Activated CD4-positive, alpha-beta T cell treated with anti-CD3 and anti-CD28 coated beads, Interleukin-10, Interleukin-2, amounts not matched to agents 100 ng/mL and 50 ng/mL, durations not matched to agents 16 hours and 8 hours (primary cell): ENCODE measurements at regions not wholly inside any gene's neighbourhood (a gene's known extent, or its start where the extent isn't known, plus 50 kb on each side); places are given as distances from the start of the nearest gene placed in this dataset.
"Not testable (repeated sequence)": the region's sequence is repeated elsewhere in the genome, so short reads cannot be mapped to it uniquely, and the experiment has no call there.

Source experiments
- DNase-seq: peaks from one replicate; pipeline ENCODE4 v3.0.0-alpha.2; 2020

- DNase-seq, result no peak
Observed at GRCh38 chr9:115313545-115313944, 195.6 kb upstream of the TNC start.

- DNase-seq, result no peak
Observed at GRCh38 chr9:115326461-115326860, 208.5 kb upstream of the TNC start.

- no peak for DNase-seq
Observed at GRCh38 chr9:115327436-115328122, 209.6 kb upstream of the TNC start.

GRCh38 chr9:115328228-115328627 lies 210.3 kb upstream of the TNC start:
- no peak for DNase-seq

DNA sequence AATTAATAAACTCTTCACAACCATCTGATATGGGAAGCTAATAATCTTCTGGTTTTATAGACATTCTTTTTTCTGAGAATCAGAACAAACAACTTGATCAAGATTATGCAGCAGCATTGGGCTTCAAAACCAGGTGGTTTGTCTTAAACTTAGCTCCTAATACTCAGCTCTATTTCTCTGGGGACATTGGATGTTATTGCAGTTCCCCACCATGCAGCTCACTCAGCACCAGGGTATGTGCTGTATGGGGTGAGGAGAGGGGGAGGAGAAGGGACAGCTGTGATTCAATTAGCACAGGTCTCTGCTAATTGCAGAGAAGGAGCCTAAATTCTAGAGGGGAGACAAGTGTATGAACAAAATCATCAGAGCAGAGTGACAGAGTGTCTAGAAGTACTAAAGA lies 210.7 kb upstream of the TNC start:
- no peak for DNase-seq

DNA sequence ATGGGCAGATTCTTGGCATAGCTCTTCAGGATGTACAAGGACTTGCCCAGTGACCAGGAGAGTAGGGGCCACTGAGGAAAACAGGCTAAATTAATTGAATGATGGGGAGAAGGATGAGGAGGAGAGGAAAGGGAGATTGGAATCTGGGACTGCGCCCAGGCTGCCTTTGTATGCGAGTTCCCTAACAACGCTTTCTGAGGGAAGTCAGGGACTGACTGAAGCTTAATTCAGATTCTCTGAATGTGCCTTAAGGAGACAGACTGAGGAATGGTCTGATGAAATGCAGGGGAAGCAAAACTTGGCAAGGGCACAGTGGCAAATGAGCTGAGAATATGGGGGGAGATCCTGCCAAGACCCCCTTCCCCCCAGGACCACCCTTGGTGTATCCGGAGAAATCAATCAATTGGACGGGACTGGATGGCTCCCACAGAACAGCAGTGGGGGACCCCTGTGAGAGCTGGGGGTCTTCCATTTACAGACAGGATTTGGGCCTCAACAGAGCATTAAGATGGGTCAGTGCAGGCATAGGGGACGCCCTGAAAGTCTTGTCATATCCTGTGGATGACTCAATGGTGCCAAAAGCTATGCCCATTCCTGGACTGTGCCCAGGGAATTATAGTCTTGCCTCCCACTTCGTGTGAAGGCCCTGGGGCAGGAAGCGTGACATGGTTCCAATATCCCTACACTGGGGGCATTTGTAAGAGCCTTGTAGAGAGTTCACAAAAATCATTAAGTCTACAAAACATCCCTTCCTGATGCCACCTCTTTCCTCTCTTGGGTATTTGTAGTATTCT lies 215.5 kb upstream of the TNC start:
- no peak for DNase-seq

DNA sequence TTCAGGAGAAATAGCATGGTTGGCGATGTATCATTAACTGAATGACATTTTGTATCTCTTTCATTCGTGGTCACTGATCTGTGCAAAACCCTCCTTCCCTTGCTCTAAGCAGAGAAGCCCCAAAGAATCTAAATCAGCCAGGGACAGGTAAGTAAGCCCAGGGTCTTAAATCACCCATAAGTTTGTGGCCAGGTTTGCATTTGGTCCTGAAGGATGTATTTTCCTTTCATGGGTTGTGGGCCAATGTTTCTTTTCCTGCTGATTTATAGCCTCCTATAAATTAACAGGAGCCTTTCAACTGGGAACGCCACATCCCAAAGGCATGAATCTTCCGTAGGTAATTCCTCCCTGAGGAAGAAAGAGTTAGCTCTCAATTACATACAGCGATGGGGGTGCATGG lies 217.5 kb upstream of the TNC start:
- no peak for DNase-seq

GRCh38 chr9:115340314-115340713 lies 222.4 kb upstream of the TNC start:
- DNase-seq, result no peak

GRCh38 chr9:115341426-115341825 lies 223.5 kb upstream of the TNC start:
- DNase-seq, result no peak

DNA sequence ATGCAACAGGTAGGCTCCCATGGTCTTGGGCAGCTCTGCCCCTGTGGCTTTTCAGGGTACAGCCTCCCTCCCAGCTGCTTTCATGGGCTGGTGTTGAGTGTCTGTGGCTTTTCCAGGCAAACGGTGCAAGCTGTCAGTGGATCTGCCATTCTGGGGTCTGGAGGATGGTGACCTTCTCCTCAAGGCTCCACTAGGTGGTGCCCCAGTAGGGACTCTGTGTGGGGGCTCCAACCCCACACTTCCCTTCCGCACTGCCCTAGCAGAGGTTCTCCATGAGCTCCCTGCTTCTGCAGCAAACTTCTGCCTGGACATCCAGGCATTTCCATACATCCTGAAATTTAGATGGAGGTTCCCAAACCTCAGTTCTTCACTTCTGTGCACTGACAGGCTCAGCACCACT lies 229.8 kb upstream of the TNC start:
- DNase-seq, result not testable (repeated sequence)

DNA sequence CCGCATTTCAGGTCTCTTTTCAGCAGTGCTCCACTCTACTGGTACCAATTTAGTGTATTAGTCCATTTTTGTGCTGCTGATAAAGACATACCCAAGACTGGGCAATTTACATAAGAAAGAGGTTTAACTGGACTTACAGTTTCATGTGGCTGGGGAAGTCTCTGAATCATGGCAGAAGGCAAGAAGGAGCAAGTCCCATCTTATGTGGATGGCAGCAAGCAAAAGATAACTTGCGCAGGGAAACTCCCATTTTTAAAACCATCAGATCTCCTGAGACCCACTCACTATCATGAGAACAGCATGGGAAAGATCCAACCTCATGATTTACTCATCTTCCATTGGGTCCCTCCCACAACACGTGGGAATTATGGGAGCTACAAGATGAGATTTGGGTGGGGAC lies 231.0 kb upstream of the TNC start:
- not testable (repeated sequence) for DNase-seq

- no peak for DNase-seq
Observed at GRCh38 chr9:115349542-115349941, 231.6 kb upstream of the TNC start.

DNA sequence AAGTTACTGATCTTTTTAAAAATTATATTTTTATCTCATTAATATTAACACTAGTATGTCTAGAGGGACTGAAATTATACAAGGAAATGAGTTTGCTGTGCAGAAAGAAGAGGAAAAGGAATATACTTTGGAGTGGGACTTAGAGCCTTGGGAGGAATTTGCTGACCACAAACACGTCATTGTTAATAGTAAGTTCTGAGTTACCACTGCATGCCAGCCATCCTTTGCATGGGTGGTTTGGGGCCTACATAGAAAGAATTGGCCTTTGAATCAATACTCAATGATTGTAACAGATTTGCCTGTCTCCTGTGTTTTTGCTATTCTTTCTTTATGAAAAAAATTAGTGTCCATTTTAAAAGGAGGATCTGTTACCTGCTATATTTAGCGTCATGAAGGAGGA lies 232.6 kb upstream of the TNC start:
- DNase-seq, result no peak

DNA sequence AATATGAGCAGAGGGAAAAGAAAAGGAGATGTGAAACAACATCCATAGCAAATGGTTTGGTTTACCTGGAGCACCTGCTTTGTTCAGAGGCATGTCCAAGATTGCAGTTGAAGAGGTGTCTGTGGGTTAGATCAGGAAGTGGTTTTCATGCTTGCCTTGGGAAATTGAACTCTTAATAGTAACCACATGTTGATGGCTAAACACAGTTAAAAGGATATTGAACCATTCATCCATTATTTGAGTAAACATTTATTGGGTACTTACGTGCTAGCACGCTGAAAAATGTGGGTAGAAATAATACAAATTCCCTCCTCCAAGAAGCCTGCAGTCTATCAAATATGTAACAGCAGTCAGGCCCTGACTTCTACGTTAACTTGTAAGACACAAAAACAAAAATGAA lies 235.7 kb upstream of the TNC start:
- DNase-seq, result no peak

DNA sequence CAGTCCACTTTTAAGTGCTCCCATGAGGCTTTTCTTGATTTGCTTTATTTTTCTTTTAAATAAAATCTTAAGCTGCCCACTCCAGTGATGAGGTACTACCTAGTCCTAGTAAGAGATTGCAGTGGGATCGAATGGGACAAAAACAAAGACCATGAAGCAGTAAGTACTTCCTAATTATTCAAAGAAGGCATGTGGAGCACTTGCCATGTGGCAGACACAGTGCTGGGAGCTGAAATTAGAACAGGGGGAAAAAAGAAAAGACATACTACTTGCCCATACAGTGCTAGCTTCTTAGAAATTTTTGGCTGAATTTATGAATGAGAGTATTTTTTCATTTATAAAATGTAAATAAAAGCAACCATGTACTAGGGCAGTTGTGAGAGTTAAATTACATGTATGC lies 239.9 kb upstream of the TNC start:
- DNase-seq, result no peak

- no peak for DNase-seq
Observed at GRCh38 chr9:115359017-115359780, 241.2 kb upstream of the TNC start.

DNA sequence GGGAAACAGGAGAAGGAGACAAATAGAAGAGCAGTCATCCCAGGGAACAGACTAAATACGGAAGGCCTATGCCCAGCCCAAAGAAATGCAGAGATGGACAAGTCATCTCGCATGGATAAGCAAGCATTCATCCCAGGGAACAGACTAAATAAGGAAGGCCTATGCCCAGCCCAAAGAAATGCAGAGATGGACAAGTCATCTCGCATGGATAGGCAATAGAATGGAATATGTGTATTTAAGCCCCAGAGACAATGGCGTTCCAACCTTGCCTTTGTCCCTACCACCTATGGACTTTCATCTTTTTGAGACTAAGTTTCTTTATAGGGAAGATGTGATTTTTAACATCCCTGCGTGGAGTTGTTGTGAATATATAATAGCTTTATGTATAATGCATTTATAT lies 242.2 kb upstream of the TNC start:
- DNase-seq, result no peak

GRCh38 chr9:115362101-115362500 lies 244.1 kb upstream of the TNC start:
- no peak for DNase-seq

- no peak for DNase-seq
Observed at GRCh38 chr9:115362640-115363039, 244.7 kb upstream of the TNC start.

- DNase-seq, result no peak
Observed at GRCh38 chr9:115364991-115365390, 247.0 kb upstream of the TNC start.

GRCh38 chr9:115367321-115367720 lies 249.4 kb upstream of the TNC start:
- no peak for DNase-seq

DNA sequence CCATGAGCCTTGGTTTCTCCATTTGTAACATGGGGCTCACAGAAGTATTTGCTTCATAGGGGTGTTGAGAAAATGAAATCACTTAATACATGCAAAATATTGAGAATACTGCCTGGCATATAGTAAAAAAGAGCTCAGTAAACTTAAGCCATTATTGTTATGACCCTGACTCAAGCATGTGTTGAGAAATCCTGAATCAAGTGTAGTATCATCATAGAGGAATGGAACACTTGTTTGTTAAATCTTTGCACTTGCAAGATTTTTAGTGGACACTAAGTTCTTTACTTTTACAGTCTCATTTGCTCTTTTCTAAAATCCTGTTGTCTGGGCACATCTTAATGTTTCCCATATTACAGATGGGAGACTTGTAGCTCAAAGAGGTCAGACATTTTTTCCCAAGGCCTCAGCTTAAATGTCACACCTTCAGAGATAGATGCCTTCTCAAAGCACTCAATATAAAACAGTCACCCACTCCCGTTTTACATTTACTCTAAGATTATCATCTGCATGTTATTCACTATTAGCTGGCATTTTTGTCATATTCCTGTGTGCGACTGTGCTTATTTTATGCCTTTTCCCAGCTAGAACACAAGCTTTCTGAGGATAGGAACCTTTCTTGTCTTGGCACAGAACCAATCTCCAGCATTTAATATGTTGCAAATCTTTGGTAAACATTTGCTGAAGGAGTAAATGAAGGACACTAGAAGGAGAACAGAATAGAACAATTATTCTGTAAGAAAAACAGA lies 250.0 kb upstream of the TNC start:
- no peak for DNase-seq

GRCh38 chr9:115369322-115369957 lies 251.5 kb upstream of the TNC start:
- DNase-seq, result no peak
